K562 (cell line): ENCODE measurements at regions not wholly inside any gene's neighbourhood (a gene's known extent, or its start where the extent isn't known, plus 50 kb on each side); places are given as distances from the start of the nearest gene placed in this dataset.

ENCODE experiments used
- C11orf30 ChIP-seq: fragments of 450-650 bp; IDR thresholded peaks from 2 replicates; pipeline ENCODE4 v1.6.1; 2016; ENCODE audit warnings: low read depth, mild to moderate bottlenecking
- GATAD2B ChIP-seq: fragments of 450-650 bp; IDR thresholded peaks from 2 replicates; pipeline ENCODE4 v1.6.1; 2017; ENCODE audit warnings: mild to moderate bottlenecking, borderline replicate concordance
- PCBP2 ChIP-seq: fragments of 200-400 bp; formaldehyde crosslinking; IDR thresholded peaks from 2 replicates; pipeline ENCODE4 v1.6.1; 2018; ENCODE audit warnings: low read length, low read depth, mild to moderate bottlenecking, moderate library complexity; ENCODE audit not compliant: poor library complexity, severe bottlenecking
- POLR2AphosphoS5 ChIP-seq: IDR thresholded peaks from 2 replicates; pipeline ENCODE4 v1.6.1; 2011; ENCODE audit warnings: mild to moderate bottlenecking, low read depth, low read length, moderate library complexity; ENCODE audit not compliant: control insufficient read depth, insufficient read depth
- SP1 ChIP-seq: sonication (generic); formaldehyde crosslinking; IDR thresholded peaks from 2 replicates; pipeline ENCODE4 v1.8.1; 2022; ENCODE audit warnings: mild to moderate bottlenecking, missing genetic modification reagents
- ZFP36 ChIP-seq: fragments of 150-350 bp; IDR thresholded peaks from 2 replicates; pipeline ENCODE4 v1.6.1; 2018; ENCODE audit warnings: low read length, low read depth; ENCODE audit not compliant: partially characterized antibody
- TF ChIP-seq, protein P1 (sequence below), 3 experiments: IDR thresholded peaks in 2 of 3; conservative IDR thresholded peaks in 1 of 3; 2 replicates each; pipeline ENCODE4 v1.5.1; 2011 to 2012; ENCODE audit warnings: low read length in 3 of 3, mild to moderate bottlenecking in 3 of 3, control low read depth in 2 of 3, improper control_type of control experiment in 1 of 3, inconsistent platforms in 1 of 3, low read depth in 1 of 3, mixed read lengths in 1 of 3, moderate library complexity in 1 of 3; ENCODE audit not compliant: insufficient read depth in 2 of 3

DNA sequence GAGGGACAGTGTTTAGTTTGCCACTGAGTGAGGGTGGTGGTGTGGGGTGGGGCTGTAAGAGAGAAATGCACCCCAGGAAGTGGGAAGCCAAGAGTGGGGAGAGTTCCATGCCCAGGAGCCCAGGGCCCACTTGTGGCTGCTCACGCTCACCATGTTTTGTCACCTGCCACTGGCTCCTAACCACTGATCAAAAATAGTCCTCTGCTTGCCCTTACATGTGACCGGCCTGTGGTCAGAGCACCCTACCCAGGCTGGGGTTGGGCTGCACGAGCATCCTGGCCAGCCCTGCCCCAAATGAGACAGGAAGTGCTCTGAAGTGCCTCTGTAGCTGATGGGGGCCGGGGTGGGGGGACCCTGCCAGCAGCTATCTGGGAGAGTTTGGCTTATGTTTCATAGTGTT, 216.3 kb downstream of the RPLP1 start:
- no peak for TF ChIP-seq PCBP2
- no peak for TF ChIP-seq POLR2AphosphoS5
- TF ChIP-seq SP1 (CRISPR knock-in tag) = no peak
- no peak for TF ChIP-seq ZFP36
- no peak for TF ChIP-seq GATAD2B
- TF ChIP-seq C11orf30 = no peak
- TF ChIP-seq, protein P1, sequence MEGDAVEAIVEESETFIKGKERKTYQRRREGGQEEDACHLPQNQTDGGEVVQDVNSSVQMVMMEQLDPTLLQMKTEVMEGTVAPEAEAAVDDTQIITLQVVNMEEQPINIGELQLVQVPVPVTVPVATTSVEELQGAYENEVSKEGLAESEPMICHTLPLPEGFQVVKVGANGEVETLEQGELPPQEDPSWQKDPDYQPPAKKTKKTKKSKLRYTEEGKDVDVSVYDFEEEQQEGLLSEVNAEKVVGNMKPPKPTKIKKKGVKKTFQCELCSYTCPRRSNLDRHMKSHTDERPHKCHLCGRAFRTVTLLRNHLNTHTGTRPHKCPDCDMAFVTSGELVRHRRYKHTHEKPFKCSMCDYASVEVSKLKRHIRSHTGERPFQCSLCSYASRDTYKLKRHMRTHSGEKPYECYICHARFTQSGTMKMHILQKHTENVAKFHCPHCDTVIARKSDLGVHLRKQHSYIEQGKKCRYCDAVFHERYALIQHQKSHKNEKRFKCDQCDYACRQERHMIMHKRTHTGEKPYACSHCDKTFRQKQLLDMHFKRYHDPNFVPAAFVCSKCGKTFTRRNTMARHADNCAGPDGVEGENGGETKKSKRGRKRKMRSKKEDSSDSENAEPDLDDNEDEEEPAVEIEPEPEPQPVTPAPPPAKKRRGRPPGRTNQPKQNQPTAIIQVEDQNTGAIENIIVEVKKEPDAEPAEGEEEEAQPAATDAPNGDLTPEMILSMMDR (IDR thresholded peaks at IDR 0.05 in 2 of 3, conservative IDR thresholded peaks at IDR 0.05 in 1 of 3; ENCODE audit: insufficient read depth in 2 of 3, low read depth in 1 of 3, low read length in 3 of 3) = no peak
